Brain microvascular endothelial cell (primary cell): ENCODE measurements at regions not wholly inside any gene's neighbourhood (a gene's known extent, or its start where the extent isn't known, plus 50 kb on each side); places are given as distances from the start of the nearest gene placed in this dataset.

Experiments
- DNase-seq: peaks from one replicate; pipeline ENCODE4 v3.0.0-alpha.2; 2020
- H3K27ac ChIP-seq: fragments of 250-450 bp; sonication (Bioruptor Pico); 2 replicates; pipeline ENCODE4 v1.5.1; 2020; ENCODE audit warnings: mild to moderate bottlenecking, moderate library complexity
- H3K27me3 ChIP-seq: fragments of 250-450 bp; sonication (Bioruptor Pico); replicated peaks from 2 replicates; pipeline ENCODE4 v1.5.1; 2020; ENCODE audit warnings: mild to moderate bottlenecking
- H3K36me3 ChIP-seq: fragments of 250-450 bp; sonication (Bioruptor Pico); replicated peaks from 2 replicates; pipeline ENCODE4 v1.5.1; 2020; ENCODE audit warnings: mild to moderate bottlenecking
- H3K4me3 ChIP-seq: 2 replicates; pipeline ENCODE4 v1.5.1; 2011; ENCODE audit warnings: low read depth, mild to moderate bottlenecking, control low read depth, low read length, moderate library complexity
- in situ Hi-C: cut with HindIII; loops from 2 replicates; pipeline ENCODE4 v1.10.0; 2017; ENCODE audit warnings: low sequenced_read_pairs, low pct_ligation_motif_present
- TF ChIP-seq, protein P1 (sequence below): IDR thresholded peaks from 2 replicates; pipeline ENCODE4 v1.5.1; 2011; ENCODE audit warnings: low read depth, mild to moderate bottlenecking, moderate library complexity, low read length, control low read depth, inconsistent platforms; ENCODE audit errors: missing control alignments

- H3K4me3 ChIP-seq = no peak overlapping the region
- H3K36me3 ChIP-seq = no peaks in the 10 kb centered on the region
- H3K27me3 ChIP-seq = no peaks in the 10 kb centered on the region
- no peak overlapping the region for H3K27ac ChIP-seq
- no peak for DNase-seq
- in situ Hi-C loops = no loop called here
- TF ChIP-seq, protein P1, sequence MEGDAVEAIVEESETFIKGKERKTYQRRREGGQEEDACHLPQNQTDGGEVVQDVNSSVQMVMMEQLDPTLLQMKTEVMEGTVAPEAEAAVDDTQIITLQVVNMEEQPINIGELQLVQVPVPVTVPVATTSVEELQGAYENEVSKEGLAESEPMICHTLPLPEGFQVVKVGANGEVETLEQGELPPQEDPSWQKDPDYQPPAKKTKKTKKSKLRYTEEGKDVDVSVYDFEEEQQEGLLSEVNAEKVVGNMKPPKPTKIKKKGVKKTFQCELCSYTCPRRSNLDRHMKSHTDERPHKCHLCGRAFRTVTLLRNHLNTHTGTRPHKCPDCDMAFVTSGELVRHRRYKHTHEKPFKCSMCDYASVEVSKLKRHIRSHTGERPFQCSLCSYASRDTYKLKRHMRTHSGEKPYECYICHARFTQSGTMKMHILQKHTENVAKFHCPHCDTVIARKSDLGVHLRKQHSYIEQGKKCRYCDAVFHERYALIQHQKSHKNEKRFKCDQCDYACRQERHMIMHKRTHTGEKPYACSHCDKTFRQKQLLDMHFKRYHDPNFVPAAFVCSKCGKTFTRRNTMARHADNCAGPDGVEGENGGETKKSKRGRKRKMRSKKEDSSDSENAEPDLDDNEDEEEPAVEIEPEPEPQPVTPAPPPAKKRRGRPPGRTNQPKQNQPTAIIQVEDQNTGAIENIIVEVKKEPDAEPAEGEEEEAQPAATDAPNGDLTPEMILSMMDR = no peak
Measured at GRCh38 chr11:101326141-101326540, 196.5 kb upstream of the PGR start.

DNA sequence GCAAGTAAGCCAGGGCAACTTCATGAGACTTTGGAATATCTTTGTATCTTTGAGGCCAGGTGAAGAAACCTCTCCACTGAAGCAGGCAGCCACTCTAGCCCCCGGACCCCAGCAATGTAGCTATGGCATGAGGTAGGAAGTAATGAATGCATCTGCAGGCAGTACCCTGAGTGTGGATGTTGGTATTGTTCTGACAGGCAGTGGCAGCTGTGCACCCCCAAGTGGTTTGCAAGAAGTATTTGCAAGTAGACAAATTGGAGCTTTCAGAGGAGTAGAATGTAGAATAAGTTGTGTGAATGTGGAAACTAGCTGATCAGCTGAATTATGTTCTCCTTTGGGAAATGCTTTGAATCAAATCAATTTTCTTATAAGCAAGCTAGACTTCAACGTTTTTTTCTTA, 194.4 kb upstream of the PGR start:
- Histone ChIP-seq H3K27me3 (no peaks in the 10 kb centered on the region), H3K27ac (no peak overlapping the region), H3K4me3 (no peak overlapping the region), H3K36me3 (no peaks in the 10 kb centered on the region)
- no peak for DNase-seq
- TF ChIP-seq, protein P1 = no peak
- in situ Hi-C loops = no loop called here

DNA sequence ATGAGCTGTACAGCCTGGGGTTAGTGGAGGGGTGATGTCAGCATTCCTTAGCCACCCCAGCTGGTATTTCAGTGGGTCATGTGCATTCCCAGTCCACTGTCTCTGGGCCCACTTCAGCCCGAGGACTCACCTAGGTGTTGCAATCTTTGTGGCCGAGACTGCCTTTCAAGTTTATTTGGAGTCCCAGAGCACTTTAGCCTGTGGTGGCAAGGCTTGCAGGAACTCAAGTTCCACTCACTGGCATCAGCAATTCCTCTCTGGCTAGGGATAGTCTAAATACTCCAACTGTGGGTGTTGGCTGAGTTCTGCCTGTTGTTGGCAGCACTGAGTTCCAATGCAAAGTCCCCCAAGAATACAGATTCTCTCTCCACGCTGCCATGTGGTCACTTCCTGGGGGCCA, 191.6 kb upstream of the PGR start:
- no peaks in the 10 kb centered on the region for H3K36me3 ChIP-seq
- TF ChIP-seq, protein P1 = no peak
- in situ Hi-C loops = no loop called here
- no peak overlapping the region for H3K27ac ChIP-seq
- DNase-seq = no peak
- H3K4me3 ChIP-seq = no peak overlapping the region
- H3K27me3 ChIP-seq = no peaks in the 10 kb centered on the region

GRCh38 chr11:101306721-101307120, 177.1 kb upstream of the PGR start:
- in situ Hi-C loops = no loop called here

DNA sequence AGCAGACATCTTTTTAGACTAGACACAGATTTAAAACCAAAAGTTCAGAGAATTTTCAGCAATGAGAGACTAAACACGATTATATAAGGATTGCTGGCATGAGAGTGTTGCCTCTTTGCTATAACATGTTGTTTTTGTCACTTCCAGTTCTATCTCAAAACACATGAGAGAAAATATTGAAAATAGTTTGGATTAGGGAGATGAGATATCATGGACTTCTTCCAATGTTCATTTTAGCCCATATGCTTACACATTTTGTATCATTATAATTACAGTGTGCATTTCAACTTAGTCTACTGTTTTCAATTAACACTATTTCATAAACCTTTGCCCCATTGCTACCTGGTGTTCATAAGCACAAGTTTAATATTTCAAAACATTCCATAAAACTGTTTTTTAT, 175.9 kb upstream of the PGR start:
- Histone ChIP-seq H3K4me3 (no peak overlapping the region), H3K36me3 (no peaks in the 10 kb centered on the region), H3K27ac (no peak overlapping the region), H3K27me3 (no peaks in the 10 kb centered on the region)
- in situ Hi-C loops = no loop called here
- TF ChIP-seq, protein P1 = no peak
- DNase-seq = no peak

More at GRCh38 chr11:101306721-101307120, 177.1 kb upstream of the PGR start:
- Histone ChIP-seq H3K27ac (no peak overlapping the region), H3K4me3 (no peak overlapping the region), H3K36me3 (no peaks in the 10 kb centered on the region), H3K27me3 (no peaks in the 10 kb centered on the region)
- TF ChIP-seq, protein P1 = no peak
- DNase-seq = no peak

- Histone ChIP-seq H3K36me3 (no peaks in the 10 kb centered on the region), H3K27me3 (no peaks in the 10 kb centered on the region), H3K4me3 (no peak overlapping the region), H3K27ac (no peak overlapping the region)
- TF ChIP-seq, protein P1 = no peak
- DNase-seq = no peak
- in situ Hi-C loops = no loop called here
Measured at GRCh38 chr11:101299210-101299609, 169.6 kb upstream of the PGR start.
